Dermis microvascular lymphatic vessel endothelial cell (primary cell): ENCODE measurements at regions not wholly inside any gene's neighbourhood (a gene's known extent, or its start where the extent isn't known, plus 50 kb on each side); places are given as distances from the start of the nearest gene placed in this dataset.

ENCODE experiments used
- DNase-seq, 2 donors: peaks; one replicate each; pipeline versions ENCODE4 v3.0.0 to v3.0.0-alpha.2; 2010; ENCODE audit warnings: low read depth in 2 of 2

DNA sequence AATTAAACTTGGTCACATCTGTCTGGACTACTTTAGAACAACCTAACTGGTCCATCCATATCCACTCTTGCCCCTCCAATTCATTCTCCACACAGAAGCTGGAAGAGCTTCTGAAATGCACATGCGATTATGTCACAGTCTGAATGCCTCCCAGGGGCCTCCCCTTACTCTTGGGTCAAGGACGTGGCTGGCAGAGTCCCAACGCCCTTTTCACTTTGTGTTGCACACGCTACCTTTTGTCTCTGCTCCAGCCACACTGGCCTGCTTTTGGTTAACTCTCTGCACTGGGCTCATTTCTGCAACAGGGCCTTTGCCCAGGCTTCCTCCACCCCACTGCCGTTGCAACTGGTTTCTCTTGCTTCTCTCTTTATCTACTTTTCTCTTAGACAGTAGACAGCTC lies 245.2 kb downstream of the IL20RB start:
- DNase-seq = no peak

DNA sequence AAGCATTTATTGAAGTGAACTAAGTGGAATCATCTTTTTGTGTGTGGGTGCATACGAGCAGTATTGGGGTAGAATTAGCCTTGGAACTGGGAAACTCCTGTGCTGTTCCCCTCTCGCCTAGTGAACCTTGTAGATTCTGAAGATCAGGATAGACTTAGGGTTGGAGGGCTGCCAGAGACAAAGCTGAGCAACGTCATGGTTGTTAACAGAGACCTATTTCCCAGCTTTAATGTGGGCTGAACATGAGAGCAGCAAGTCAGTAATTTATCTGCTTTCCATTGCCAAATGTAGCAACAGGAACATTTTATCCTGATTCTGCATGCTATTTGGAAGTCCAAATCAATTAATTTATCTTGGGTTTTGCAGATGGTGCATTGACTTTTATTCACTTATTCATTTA lies 246.6 kb downstream of the IL20RB start:
- no peak for DNase-seq

DNA sequence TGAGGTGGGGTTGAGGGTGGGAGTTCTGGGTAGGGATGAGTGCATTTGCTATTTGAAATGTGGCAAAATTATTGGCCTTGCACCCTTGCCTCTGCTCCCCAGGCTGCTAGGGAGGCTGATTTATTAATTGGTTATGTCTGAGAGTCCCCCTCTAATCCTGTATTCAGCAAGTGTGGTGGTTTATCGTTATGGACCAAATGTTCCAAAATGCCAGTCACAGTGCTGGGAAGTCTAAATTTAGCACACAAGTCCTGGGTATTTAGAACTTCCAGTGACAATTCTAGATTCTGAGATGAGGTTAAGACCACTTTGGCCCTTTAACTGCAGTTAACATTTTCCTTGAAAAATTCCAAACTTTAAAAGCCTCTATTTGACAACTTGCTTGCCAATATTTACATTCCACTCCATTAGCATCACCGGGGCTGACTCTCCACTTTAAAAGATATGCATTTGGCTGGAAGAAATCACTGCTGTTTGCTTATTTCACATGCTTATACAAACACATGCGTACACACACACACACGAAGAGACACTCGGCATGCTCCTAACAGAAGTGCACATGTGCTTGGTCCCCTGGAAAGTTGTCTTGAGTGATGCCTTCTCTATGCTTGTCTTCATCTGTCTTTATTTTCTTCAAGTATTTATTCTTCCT lies 247.7 kb downstream of the IL20RB start:
- no peak for DNase-seq

DNA sequence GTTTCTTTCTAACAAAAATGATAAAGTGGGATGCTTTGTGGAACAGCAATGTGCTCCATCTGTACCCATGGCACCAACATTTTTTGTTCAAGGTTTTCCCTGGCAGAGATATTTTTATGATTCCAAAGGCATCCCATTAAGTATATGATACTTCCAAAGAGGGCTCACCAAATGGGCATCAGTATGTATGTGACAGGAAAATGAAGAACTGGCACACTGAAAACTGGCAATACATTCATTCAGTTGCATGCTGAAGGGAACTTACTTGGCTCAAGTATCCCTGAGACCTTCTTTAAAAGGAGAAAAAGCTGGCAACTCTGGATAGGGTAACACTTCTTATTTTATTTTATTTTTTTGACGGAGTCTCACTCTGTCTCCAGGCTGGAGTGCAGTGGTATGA lies 249.8 kb downstream of the IL20RB start:
- DNase-seq = no peak

- no peak for DNase-seq
Measured at GRCh38 chr3:137217733-137218132, 259.9 kb downstream of the IL20RB start.

GRCh38 chr3:137219801-137220445 lies 262.1 kb downstream of the IL20RB start:
- no peak for DNase-seq

DNA sequence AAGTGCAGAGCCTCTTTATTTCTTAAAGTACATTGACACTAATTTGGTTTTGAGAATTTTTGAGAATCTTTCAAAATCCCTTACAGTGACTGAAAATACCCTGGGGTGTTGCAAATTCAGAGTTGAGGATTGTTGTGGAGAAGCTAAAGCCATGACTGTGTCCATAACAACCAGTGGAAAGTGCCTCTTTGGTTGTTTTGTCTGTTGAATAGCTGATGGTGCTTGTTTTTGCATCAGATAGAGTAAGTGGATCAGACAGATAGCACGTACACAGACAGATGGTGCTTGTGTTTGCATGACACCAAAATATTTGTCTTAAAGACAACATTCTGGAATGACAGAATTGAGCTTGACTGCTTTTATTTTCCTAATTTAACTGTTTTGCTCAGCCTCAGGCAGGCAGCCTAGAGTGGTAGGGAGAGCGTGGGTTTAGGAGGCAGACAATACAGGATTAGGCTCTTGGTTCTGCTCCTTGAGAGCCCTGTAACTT lies 265.0 kb downstream of the IL20RB start:
- no peak for DNase-seq

GRCh38 chr3:137224464-137224863 lies 266.7 kb downstream of the IL20RB start:
- no peak for DNase-seq

DNA sequence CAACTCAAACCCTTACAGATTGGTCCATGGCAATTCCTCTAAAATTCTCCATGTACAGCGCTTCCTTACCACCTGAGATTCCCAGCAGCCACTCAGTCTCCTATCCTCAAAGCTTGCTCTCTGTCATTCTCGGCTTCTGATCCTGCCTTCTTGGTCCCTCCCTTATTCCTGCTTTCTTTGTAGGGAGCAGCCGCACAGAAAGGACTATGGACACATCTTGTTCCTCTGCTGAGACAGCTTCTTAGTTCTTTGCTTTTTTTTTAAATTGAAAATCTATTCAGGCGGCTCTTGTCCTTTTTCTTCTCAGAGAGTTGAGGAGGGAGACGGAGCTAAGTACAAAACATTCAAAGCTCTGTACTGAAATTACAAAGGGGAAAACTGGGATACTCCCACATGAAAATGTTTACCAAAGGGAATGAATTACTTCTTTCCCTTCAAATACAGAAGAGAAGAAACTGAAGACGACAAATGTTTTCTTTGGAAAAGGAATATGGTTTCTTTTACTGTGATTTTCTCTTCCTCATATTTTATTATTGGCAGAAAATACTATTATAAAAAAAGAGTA lies 285.1 kb downstream of the IL20RB start:
- no peak for DNase-seq

GRCh38 chr3:137246491-137246890 lies 288.7 kb downstream of the IL20RB start:
- no peak for DNase-seq

DNA sequence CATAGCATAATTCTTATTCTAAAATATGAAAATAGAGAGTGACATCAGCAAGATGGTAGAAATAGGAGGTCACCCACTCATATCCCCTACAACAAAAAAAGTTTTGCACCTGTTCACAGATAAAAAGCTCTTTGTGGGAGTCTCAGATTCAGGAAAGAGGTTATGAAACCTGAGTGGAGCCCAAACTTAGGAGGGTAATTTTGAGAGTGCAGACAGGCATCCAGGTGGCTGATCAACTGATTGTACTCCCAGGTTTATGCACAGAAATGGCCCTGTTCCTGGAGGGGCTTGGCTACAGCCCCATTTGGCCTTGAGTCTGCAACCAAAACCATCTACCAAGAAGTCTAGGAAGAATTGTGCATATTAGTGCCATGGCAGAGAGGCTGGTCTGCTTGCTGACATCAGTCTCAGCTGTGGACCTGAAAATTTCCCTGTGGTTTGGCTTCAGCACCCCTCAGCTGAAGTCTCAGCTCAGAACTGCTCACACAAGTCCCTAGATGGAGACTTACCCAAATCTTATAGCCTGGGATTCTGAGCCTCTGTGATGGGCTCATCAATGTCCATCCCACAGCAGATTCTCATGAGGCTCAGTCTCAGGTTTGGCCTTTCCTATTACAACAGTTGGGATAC lies 291.6 kb downstream of the IL20RB start:
- DNase-seq = no peak

DNA sequence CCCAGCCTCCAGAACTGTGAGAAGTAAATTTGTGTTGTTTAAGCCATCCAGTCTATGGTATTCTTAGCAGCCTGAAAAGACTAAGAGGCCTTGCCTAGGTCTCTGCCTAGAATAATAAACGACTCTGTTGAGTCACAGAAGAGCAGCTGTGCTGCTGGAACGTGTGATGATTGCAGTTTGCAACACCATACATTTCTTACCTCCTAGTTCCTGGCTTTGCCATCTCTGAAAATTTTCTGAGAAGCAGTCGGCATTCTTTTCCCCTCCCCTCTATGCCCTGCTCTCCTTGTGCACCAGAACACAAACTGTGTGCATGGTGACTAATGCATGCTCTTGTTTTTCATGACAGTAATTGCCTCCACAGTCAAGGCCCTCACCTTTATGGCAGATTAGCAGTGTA lies 301.3 kb downstream of the IL20RB start:
- DNase-seq = no peak

- no peak for DNase-seq
Measured at GRCh38 chr3:137259701-137260100, 301.9 kb downstream of the IL20RB start.

GRCh38 chr3:137264071-137264820 lies 306.5 kb downstream of the IL20RB start:
- DNase-seq = no peak

- no peak for DNase-seq
Measured at GRCh38 chr3:137264843-137265330, 307.1 kb downstream of the IL20RB start.

DNA sequence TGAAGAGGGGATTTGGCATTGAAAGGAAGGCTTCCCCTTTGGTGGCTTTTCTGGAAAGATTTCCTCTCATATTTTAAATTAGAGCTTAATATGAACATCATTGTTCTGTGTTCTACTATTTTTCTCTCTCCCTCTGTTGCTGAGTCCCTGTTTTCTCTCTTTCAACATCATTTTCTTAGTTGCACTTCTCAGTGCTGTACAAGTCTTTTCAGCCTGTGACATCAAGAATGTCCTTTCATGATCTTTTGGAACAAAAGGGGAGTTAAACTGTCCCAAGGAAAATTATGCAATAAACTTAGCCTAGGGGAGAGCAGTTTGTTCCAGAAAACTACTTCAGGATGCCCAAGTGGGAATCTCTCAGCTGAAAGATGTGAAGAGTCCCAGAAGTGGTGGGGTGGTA lies 325.1 kb downstream of the IL20RB start:
- no peak for DNase-seq

DNA sequence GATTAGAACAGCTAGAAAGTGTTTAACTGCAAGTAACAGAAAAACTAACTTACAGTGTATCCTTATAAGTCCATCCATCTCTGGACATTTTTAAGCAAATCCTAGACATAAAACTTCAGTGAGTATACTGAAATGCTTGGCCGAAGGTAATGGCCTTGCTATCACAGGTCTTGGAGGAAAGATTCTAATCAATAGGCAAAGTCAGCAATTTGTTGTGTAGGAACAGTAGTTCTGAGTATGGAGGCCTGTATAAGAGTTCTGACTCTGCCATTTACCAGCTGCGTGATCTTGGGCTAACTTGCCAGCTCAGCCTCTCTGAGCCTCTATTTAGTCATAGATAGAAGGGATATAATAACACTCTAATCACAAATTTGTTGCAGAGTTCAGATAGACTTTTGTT lies 328.1 kb downstream of the IL20RB start:
- no peak for DNase-seq

- DNase-seq = no peak
Measured at GRCh38 chr3:137293086-137293485, 335.3 kb downstream of the IL20RB start.

DNA sequence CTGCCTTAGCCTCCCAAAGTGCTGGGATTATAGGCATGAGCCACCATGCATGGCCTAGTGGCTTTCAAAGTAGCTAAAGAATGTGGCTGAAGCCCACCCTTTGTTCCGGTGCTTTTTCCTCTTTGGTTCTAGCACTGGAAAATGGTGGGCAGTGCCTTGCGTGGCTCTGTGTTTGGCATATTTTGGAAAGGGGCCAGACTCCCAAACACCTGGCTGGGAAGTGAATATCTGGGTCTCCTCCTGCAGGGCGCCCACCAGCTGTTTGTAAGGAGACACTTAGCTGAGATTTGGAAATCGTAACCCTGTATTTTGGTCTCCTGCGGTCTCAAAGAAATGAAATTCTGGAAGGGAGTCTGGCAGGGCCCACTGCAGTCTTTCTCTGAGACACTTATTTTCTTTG lies 336.4 kb downstream of the IL20RB start:
- DNase-seq = no peak

DNA sequence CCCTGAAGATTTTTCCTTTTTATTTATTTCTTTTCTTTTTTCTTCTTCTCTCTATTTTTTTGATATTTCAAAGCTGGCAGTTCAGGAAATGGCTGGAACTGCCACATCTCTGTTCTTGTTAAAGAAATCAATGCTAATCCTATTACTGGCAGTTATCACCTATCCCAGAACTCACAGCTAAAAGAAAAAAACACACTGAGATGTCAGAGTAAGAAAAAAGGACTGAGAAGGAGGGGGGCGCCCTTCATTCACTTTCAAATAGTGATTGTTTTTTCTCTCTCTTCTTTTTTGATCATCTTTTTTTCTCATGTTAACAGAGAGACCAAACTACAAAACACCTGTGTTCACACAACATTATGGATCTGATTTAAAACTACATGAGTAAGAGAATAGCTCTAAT lies 337.1 kb downstream of the IL20RB start:
- DNase-seq = no peak

- DNase-seq = no peak
Measured at GRCh38 chr3:137295336-137295735, 337.6 kb downstream of the IL20RB start.

DNA sequence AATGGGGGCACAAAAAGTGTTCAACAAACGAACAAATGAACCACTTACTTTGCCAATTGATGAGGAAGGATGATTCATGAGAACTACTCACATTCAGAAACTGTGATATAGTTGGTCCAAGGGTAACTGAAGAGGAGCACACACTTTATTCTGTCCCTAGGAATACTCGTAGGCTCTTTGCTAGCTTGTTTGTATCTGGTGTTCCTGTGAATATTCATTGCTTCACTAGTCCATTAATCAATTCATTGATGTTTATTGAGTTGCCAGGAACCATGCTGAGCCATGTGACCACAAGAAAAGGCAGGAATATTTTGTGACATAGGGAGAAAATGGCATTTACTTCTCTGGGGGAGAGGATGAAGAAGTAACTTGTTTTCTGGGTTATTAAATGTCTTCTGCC lies 338.3 kb downstream of the IL20RB start:
- DNase-seq = no peak
